Parathyroid adenoma (tissue), 2 donors: ENCODE measurements at regions not wholly inside any gene's neighbourhood (a gene's known extent, or its start where the extent isn't known, plus 50 kb on each side); places are given as distances from the start of the nearest gene placed in this dataset.
"Not testable (repeated sequence)": the region's sequence is repeated elsewhere in the genome, so short reads cannot be mapped to it uniquely, and the experiment has no call there.

Experiments
- H2AFZ ChIP-seq: fragments of 300-600 bp; sonication (generic); one replicate; pipeline ENCODE4 v1.7.0; 2017; ENCODE audit warnings: antibody characterized with exemption, mild to moderate bottlenecking
- H3K27ac ChIP-seq: fragments of 300-600 bp; sonication (generic); one replicate; pipeline ENCODE4 v1.7.0; 2017
- H3K27me3 ChIP-seq: fragments of 300-600 bp; sonication (generic); one replicate; pipeline ENCODE4 v1.7.0; 2017; ENCODE audit warnings: low read length; ENCODE audit not compliant: control insufficient read depth, insufficient read depth
- H3K36me3 ChIP-seq: fragments of 300-600 bp; sonication (generic); one replicate; pipeline ENCODE4 v1.7.0; 2017; ENCODE audit warnings: low read length; ENCODE audit not compliant: control insufficient read depth, insufficient read depth
- H3K4me1 ChIP-seq: fragments of 300-600 bp; sonication (generic); one replicate; pipeline ENCODE4 v1.7.0; 2017; ENCODE audit warnings: control low read depth
- H3K4me2 ChIP-seq: fragments of 300-600 bp; sonication (generic); one replicate; pipeline ENCODE4 v1.7.0; 2017; ENCODE audit warnings: low read length
- H3K4me3 ChIP-seq: fragments of 300-600 bp; sonication (generic); one replicate; pipeline ENCODE4 v1.7.0; 2017; ENCODE audit warnings: low read depth, low read length
- H3K79me2 ChIP-seq: fragments of 300-600 bp; sonication (generic); one replicate; pipeline ENCODE4 v1.7.0; 2017; ENCODE audit warnings: control low read depth
- H3K9ac ChIP-seq: fragments of 300-600 bp; sonication (generic); one replicate; pipeline ENCODE4 v1.7.0; 2017; ENCODE audit warnings: mild to moderate bottlenecking
- H3K9me3 ChIP-seq: fragments of 300-600 bp; sonication (generic); one replicate; pipeline ENCODE4 v1.7.0; 2017; ENCODE audit warnings: low read length; ENCODE audit not compliant: control insufficient read depth
- TF ChIP-seq, protein P1 (sequence below): fragments of 300-600 bp; sonication (generic); IDR thresholded peaks from one replicate; pipeline ENCODE4 v1.7.0; 2017; ENCODE audit warnings: antibody characterized with exemption, mild to moderate bottlenecking
- donor health status: primary hyperparathyroidism.

DNA sequence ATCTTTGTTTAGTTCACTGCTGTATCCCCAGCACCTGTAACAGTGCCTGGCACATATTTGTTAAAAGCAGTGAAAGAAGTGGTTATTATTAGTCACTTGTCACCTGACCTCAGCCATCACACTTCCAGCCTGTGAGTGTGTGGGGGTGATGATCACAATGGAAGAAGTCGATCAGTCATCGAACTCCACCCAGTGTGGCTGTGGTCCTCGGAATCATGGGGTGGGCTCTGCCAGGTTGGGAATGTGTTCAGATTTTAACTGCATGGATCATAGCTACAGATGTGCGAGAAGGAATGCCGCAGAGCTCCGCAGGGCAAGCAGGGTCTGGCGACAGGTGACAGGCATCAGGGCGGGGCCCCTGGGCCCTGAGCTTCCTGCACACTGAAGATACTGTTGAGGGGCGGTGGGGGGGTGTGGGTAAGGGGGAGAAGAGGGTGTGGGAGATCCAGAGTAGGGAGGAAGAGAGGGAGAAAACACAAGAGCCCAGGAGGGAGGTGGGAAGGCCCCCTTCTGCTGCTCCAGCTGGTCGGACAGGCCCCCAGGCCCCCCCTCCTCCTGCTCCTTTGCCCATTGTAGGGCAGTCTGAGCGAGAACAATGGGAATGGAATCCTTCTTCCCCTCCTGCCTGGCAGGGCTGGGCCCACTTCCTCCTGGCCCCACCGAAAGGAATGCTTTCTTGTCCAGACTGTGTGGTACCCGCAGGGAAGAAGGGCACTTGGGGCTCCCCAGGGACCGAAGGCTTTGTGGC, 89.6 kb downstream of the SPRY4 start:
- no peak overlapping the region for H2AFZ ChIP-seq
- H3K27ac ChIP-seq, result no peak overlapping the region
- TF ChIP-seq, protein P1, sequence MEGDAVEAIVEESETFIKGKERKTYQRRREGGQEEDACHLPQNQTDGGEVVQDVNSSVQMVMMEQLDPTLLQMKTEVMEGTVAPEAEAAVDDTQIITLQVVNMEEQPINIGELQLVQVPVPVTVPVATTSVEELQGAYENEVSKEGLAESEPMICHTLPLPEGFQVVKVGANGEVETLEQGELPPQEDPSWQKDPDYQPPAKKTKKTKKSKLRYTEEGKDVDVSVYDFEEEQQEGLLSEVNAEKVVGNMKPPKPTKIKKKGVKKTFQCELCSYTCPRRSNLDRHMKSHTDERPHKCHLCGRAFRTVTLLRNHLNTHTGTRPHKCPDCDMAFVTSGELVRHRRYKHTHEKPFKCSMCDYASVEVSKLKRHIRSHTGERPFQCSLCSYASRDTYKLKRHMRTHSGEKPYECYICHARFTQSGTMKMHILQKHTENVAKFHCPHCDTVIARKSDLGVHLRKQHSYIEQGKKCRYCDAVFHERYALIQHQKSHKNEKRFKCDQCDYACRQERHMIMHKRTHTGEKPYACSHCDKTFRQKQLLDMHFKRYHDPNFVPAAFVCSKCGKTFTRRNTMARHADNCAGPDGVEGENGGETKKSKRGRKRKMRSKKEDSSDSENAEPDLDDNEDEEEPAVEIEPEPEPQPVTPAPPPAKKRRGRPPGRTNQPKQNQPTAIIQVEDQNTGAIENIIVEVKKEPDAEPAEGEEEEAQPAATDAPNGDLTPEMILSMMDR, result no peak
- no peak overlapping the region for H3K4me2 ChIP-seq
- no peaks in the 10 kb centered on the region for H3K79me2 ChIP-seq
- H3K9me3 ChIP-seq, result no peaks in the 10 kb centered on the region
- H3K36me3 ChIP-seq, result no peaks in the 10 kb centered on the region
- H3K27me3 ChIP-seq, result no peaks in the 10 kb centered on the region
- no peak overlapping the region for H3K4me3 ChIP-seq
- no peaks in the 10 kb centered on the region for H3K4me1 ChIP-seq
- H3K9ac ChIP-seq, result no peak overlapping the region

DNA sequence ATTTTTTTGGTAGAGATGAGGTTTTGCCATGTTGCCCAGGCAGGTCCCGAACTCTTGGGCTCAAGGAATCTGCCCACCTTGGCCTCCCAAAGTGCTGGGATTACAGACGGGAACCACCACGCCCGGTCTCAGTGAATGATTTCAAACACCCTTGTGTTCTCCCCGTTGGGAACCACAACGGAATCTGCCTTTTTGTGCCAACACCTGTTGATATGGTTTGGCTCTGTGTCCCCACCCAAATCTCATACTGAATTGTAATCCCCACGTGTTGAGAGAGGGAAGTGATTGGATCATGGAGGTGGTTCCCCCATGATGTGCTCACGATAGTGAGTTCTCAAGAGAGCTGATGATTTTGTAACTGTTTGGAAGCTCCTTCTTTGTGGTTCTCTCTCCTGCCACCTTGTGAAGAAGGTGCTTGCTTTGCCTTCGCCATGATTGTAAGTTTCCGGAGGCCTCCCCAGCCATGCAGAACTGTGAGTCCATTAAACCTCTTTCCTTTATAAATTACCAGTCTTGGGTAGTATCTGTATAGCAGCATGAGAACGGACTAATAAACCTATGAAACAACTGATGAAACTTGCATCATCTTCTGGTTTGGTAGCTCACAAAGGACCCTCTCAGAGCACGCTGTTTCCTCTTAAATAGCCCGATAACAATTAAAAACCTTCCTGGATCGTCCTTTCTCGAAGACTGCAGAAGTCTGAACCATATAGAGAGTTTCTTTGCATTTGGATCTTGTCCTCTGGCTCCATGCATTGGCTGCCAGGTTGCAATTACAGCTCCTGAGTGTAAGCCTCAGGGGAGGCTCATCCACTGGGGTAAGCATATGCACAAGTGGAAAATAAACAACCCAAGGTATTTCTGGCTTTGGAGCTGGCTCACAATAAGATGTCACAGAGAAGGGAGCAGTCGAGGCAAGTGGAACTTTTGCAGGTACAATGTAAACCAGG, 91.5 kb downstream of the SPRY4 start:
- no peak overlapping the region for H3K4me3 ChIP-seq
- H3K9me3 ChIP-seq, result no peaks in the 10 kb centered on the region
- no peak overlapping the region for H3K4me2 ChIP-seq
- H3K79me2 ChIP-seq, result no peaks in the 10 kb centered on the region
- no peaks in the 10 kb centered on the region for H3K27me3 ChIP-seq
- H3K4me1 ChIP-seq, result no peaks in the 10 kb centered on the region
- no peaks in the 10 kb centered on the region for H3K36me3 ChIP-seq
- no peak overlapping the region for H3K9ac ChIP-seq
- TF ChIP-seq, protein P1, result no peak
- H2AFZ ChIP-seq, result no peak overlapping the region
- no peak overlapping the region for H3K27ac ChIP-seq

DNA sequence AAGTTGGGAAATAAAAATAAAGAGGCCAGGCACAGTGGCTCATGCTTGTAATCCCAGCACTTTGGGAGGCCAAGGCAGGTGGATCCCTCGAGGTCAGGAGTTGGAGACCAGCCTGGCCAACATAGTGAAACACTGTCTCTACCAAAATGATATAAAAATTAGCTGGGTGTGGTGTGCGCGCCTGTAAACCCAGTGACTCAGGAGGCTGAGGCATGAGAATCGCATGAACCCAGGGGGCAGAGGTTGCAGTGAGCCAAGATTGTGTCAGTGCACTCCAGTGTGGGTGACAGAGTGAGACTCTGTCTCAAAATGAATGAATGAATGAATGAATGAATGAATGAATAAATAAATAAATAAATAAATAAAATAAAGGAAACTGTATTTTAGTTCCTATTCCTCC, 93.9 kb downstream of the SPRY4 start:
- not testable (repeated sequence) for H3K9ac ChIP-seq, H3K36me3 ChIP-seq, H2AFZ ChIP-seq, H3K79me2 ChIP-seq, H3K4me3 ChIP-seq, H3K27me3 ChIP-seq, H3K9me3 ChIP-seq, H3K4me1 ChIP-seq, H3K27ac ChIP-seq, H3K4me2 ChIP-seq

DNA sequence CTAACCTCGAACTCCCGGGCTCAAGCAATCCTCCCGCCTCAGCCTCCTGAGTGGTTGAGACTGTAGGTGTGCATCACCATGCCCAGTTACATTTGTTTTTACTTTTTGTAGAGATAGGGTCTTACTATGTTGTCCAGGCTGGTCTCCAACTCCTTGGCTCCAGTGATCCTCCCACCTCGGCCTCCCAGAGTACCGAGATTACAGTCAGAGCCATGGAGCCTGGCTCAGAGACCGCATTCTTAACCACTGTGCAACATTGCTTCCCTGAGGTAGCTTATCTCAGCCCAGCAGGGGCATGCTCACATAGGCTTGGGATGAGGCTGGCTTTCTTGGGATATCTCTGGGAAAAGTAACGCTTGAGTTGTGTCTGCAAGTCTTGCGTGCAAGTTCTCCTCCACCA, 99.7 kb downstream of the SPRY4 start:
- no peaks in the 10 kb centered on the region for H3K36me3 ChIP-seq
- no peak overlapping the region for H3K4me2 ChIP-seq
- H3K4me3 ChIP-seq, result no peak overlapping the region
- no peaks in the 10 kb centered on the region for H3K27me3 ChIP-seq
- no peak overlapping the region for H3K9ac ChIP-seq
- H2AFZ ChIP-seq, result no peak overlapping the region
- H3K79me2 ChIP-seq, result no peaks in the 10 kb centered on the region
- H3K9me3 ChIP-seq, result no peaks in the 10 kb centered on the region
- H3K27ac ChIP-seq, result no peak overlapping the region
- no peaks in the 10 kb centered on the region for H3K4me1 ChIP-seq
- TF ChIP-seq, protein P1, result no peak

DNA sequence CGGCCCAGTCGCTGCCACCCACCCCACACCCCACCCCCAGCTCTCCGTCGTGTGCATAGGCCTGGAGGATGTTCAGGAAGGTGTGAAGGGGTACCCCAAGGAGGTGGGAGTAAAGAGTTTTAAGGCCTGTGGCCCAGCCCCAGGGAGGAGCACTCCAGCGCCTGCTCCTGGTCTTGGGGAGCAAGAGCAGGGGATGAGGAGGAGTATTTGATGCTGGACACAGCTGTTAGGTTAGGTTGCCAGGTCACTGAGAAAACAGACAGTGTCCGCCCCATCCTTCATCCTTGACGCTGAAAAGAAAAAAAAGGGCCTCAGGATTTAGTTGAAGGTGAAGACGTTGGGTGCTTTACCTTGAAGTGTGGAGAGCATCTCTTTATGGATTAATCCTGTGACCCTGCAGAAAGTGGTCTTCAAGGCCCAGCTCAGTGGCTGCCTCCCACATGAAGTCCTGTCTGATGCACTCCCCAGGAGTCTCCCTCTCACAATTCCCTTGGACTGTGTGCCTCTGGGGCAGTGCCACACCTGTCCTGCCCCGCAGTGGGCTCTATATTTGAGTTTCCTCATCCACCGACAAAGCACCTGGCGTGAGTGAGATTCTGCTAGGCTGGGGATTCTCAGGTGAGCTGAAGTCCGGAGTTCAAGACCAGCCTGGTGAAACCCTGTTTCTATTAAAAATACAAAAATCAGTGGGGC, 101.8 kb downstream of the SPRY4 start:
- H3K4me3 ChIP-seq, result no peak overlapping the region
- H2AFZ ChIP-seq, result no peak overlapping the region
- H3K79me2 ChIP-seq, result no peaks in the 10 kb centered on the region
- no peaks in the 10 kb centered on the region for H3K27me3 ChIP-seq
- no peaks in the 10 kb centered on the region for H3K36me3 ChIP-seq
- H3K4me2 ChIP-seq, result no peak overlapping the region
- H3K9ac ChIP-seq, result no peak overlapping the region
- no peaks in the 10 kb centered on the region for H3K4me1 ChIP-seq
- TF ChIP-seq, protein P1, result no peak
- H3K27ac ChIP-seq, result no peak overlapping the region
- H3K9me3 ChIP-seq, result no peaks in the 10 kb centered on the region
